OCI-LY7 (cell line): ENCODE measurements at regions not wholly inside any gene's neighbourhood (a gene's known extent, or its start where the extent isn't known, plus 50 kb on each side); places are given as distances from the start of the nearest gene placed in this dataset.

Experiments
- BruUV-seq: library from RNA; stranded (reverse); fragments of 400-500 nt; replicated peaks from 2 replicates; lab custom pipeline; 2021; lab: Mats Ljungman, UMichigan
- CTCF ChIA-PET: fragments of 300-600 bp; sonication (Branson Sonifier 250); formaldehyde crosslinking; loops from one replicate; lab custom pipeline; 2022; ENCODE audit warnings: antibody characterized with exemption; ENCODE audit not compliant: unreplicated experiment; lab: Charles Lee
- POLR2A ChIA-PET: fragments of 300-600 bp; sonication (Branson Sonifier 250); formaldehyde crosslinking; loops from one replicate; lab custom pipeline; 2022; ENCODE audit warnings: antibody characterized with exemption; lab: Charles Lee
- DNase-seq: peaks from one replicate; pipeline ENCODE4 v3.0.0-alpha.2; 2015; ENCODE audit warnings: low spot score
- H2AFZ ChIP-seq: fragments of 200-600 bp; sonication (generic), shearing (Covaris generic); 2 replicates; pipeline ENCODE4 v1.6.1; 2014; ENCODE audit warnings: mild to moderate bottlenecking, antibody characterized with exemption, low read length, moderate library complexity
- H3K27ac ChIP-seq: fragments of 200-600 bp; sonication (generic); 2 replicates; pipeline ENCODE4 v1.5.1; 2014; ENCODE audit warnings: mixed run types, low read depth, mild to moderate bottlenecking, moderate library complexity, low read length, inconsistent platforms; ENCODE audit not compliant: poor library complexity, severe bottlenecking
- H3K36me3 ChIP-seq: fragments of 200-600 bp; sonication (generic); 2 replicates; pipeline ENCODE4 v1.6.1; 2014; ENCODE audit warnings: mild to moderate bottlenecking, antibody characterized with exemption, low read length, moderate library complexity, mixed read lengths; ENCODE audit not compliant: insufficient read depth
- H3K4me1 ChIP-seq: fragments of 200-600 bp; sonication (generic); 2 replicates; pipeline ENCODE4 v1.5.1; 2014; ENCODE audit warnings: mild to moderate bottlenecking, low read length; ENCODE audit not compliant: insufficient read depth, poor library complexity, severe bottlenecking
- H3K4me2 ChIP-seq: fragments of 200-600 bp; sonication (generic); 2 replicates; pipeline ENCODE4 v1.6.1; 2014; ENCODE audit warnings: mild to moderate bottlenecking, low read length
- H3K4me3 ChIP-seq: fragments of 200-600 bp; sonication (generic); 2 replicates; pipeline ENCODE4 v1.5.1; 2014; ENCODE audit warnings: mild to moderate bottlenecking, low read depth, low read length; ENCODE audit not compliant: poor library complexity, severe bottlenecking
- H3K79me2 ChIP-seq: fragments of 200-600 bp; sonication (generic); 2 replicates; pipeline ENCODE4 v1.6.1; 2016; ENCODE audit warnings: low read depth, mild to moderate bottlenecking, low read length, moderate library complexity, mixed read lengths; ENCODE audit not compliant: insufficient read depth
- H3K9me2 ChIP-seq: fragments of 200-600 bp; sonication (generic); 2 replicates; pipeline ENCODE4 v1.6.1; 2016; ENCODE audit warnings: mild to moderate bottlenecking, low read length, mixed read lengths; ENCODE audit not compliant: insufficient read depth
- H3K9me3 ChIP-seq: fragments of 200-600 bp; sonication (generic); 2 replicates; pipeline ENCODE4 v1.6.1; 2014; ENCODE audit warnings: mild to moderate bottlenecking, mixed run types, low read length, mixed read lengths
- H4K20me1 ChIP-seq: fragments of 200-600 bp; sonication (generic); 2 replicates; pipeline ENCODE4 v1.6.1; 2014; ENCODE audit warnings: mild to moderate bottlenecking, antibody characterized with exemption, low read length, moderate library complexity, mixed read lengths; ENCODE audit not compliant: insufficient read depth
- EZH2phosphoT487 ChIP-seq: fragments of 200-600 bp; sonication (generic); IDR thresholded peaks from 2 replicates; pipeline ENCODE4 v1.6.1; 2018; ENCODE audit warnings: low read depth, borderline replicate concordance, mild to moderate bottlenecking, mixed run types, antibody characterized with exemption, low read length, moderate library complexity, mixed read lengths
- intact Hi-C: fragments of 100-400 bp; cut with micrococcal nuclease; formaldehyde crosslinking; loops from one replicate; pipeline ENCODE4 v1.10.0; 2022; ENCODE audit not compliant: unreplicated experiment
- TF ChIP-seq, protein P1 (sequence below): fragments of 200-600 bp; sonication (generic); conservative IDR thresholded peaks from 2 replicates; pipeline ENCODE4 v1.5.1; 2014; ENCODE audit warnings: mild to moderate bottlenecking, antibody characterized with exemption, low read length, moderate library complexity, mixed read lengths

DNA sequence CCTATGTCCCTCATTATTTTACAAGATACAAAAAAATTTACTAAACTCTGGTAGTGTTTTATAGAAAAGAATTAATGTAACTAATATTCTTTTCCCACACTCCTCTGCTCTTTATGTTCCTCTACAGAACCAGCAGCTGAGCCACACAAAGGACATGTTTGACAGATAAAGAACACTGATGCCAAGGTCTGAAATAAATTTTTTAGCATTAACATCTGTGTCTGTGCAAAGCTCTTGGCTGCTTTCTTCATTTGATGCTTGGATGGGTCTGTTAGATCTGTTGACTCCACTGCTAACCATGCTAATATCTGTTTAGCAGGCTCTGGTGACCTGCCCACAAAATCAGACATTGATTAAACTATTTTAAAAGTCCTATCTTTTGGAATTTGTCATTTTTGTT is 2363.8 kb downstream of the PCDH9 start:
- Histone ChIP-seq H3K4me2 (no peak overlapping the region), H3K4me3 (no peak overlapping the region), H3K9me3 (no peaks in the 10 kb centered on the region), H3K4me1 (no peaks in the 10 kb centered on the region), H3K36me3 (no peaks in the 10 kb centered on the region), H4K20me1 (no peaks in the 10 kb centered on the region), H3K9me2 (no peaks in the 10 kb centered on the region), H3K79me2 (no peaks in the 10 kb centered on the region), H3K27ac (no peak overlapping the region), H2AFZ (no peak overlapping the region)
- ChIA-PET POLR2A (no interaction called here), CTCF (no interaction called here)
- intact Hi-C loops: no loop called here
- no TSS peak for BruUV-seq
- TF ChIP-seq, protein P1, sequence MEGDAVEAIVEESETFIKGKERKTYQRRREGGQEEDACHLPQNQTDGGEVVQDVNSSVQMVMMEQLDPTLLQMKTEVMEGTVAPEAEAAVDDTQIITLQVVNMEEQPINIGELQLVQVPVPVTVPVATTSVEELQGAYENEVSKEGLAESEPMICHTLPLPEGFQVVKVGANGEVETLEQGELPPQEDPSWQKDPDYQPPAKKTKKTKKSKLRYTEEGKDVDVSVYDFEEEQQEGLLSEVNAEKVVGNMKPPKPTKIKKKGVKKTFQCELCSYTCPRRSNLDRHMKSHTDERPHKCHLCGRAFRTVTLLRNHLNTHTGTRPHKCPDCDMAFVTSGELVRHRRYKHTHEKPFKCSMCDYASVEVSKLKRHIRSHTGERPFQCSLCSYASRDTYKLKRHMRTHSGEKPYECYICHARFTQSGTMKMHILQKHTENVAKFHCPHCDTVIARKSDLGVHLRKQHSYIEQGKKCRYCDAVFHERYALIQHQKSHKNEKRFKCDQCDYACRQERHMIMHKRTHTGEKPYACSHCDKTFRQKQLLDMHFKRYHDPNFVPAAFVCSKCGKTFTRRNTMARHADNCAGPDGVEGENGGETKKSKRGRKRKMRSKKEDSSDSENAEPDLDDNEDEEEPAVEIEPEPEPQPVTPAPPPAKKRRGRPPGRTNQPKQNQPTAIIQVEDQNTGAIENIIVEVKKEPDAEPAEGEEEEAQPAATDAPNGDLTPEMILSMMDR: no peak
- no peak for TF ChIP-seq EZH2phosphoT487
- no peak for DNase-seq

DNA sequence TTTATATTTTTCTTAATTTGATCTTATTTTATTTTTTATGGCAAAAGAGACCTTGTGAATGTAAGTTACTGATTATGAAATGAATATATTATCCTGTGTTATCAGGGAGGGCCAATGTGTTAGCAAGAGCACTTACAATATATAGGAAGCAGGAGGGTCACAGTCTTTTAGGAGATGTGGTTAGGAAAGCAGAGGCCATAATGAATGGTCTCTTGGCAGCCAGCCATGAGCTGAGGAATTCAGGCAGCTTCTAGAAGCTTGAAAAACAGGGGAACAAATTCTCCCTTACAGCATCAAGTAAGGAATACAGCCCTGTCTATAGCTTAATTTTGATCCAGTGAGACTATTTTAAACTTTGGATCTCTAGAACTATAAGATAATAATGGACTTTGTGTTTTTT is 2374.6 kb downstream of the PCDH9 start:
- Histone ChIP-seq H3K4me3 (no peak overlapping the region), H3K4me1 (no peaks in the 10 kb centered on the region), H3K4me2 (no peak overlapping the region), H4K20me1 (no peaks in the 10 kb centered on the region), H2AFZ (no peak overlapping the region), H3K36me3 (no peaks in the 10 kb centered on the region), H3K79me2 (no peaks in the 10 kb centered on the region), H3K27ac (no peak overlapping the region), H3K9me2 (no peaks in the 10 kb centered on the region), H3K9me3 (no peaks in the 10 kb centered on the region)
- TF ChIP-seq EZH2phosphoT487: no peak
- TF ChIP-seq, protein P1: no peak
- no peak for DNase-seq
- CTCF ChIA-PET: no interaction called here
- no TSS peak for BruUV-seq
- intact Hi-C loops: no loop called here
- POLR2A ChIA-PET: no interaction called here

GRCh38 chr13:64850017-64850416 is 2380.1 kb downstream of the PCDH9 start:
- no peak for TF ChIP-seq EZH2phosphoT487
- TF ChIP-seq, protein P1: no peak
- no peaks in the 10 kb centered on the region for H4K20me1 ChIP-seq
- H3K4me3 ChIP-seq: no peak overlapping the region
- intact Hi-C loops: no loop called here
- H2AFZ ChIP-seq: no peak overlapping the region
- H3K27ac ChIP-seq: no peak overlapping the region
- no peak overlapping the region for H3K4me2 ChIP-seq
- H3K9me2 ChIP-seq: no peaks in the 10 kb centered on the region
- no TSS peak for BruUV-seq
- H3K9me3 ChIP-seq: no peaks in the 10 kb centered on the region
- no peaks in the 10 kb centered on the region for H3K79me2 ChIP-seq
- no peak for DNase-seq
- no peaks in the 10 kb centered on the region for H3K36me3 ChIP-seq
- no peaks in the 10 kb centered on the region for H3K4me1 ChIP-seq
- CTCF ChIA-PET: no interaction called here
- POLR2A ChIA-PET: no interaction called here
